ELF-1 (cell line): ENCODE measurements at regions not wholly inside any gene's neighbourhood (a gene's known extent, or its start where the extent isn't known, plus 50 kb on each side); places are given as distances from the start of the nearest gene placed in this dataset.

Source experiments
- DNase-seq: peaks from one replicate; pipeline ENCODE4 v3.0.0-alpha.2; 2016; ENCODE audit warnings: low read depth, low spot score

DNA sequence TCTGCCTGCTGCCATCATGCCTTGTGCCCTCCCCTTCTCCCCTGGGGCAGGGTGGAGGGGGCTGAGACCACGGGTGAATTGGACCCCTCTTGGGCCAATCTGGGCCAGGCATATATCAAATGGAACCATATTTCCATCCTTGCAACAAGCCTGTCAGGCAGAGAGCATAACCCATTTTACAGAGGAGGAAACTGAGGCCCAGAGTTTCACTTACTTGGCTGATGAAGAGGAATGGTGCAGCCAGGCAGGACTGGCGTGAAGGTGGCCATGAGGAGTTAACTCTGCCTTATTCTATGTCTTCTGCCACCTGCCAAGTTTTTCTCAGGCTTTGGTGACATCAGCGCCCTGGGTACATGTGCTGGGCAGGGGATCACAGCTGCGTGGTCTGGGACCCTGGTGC is 155.5 kb upstream of the PCBD1 start:
- DNase-seq = no peak

DNA sequence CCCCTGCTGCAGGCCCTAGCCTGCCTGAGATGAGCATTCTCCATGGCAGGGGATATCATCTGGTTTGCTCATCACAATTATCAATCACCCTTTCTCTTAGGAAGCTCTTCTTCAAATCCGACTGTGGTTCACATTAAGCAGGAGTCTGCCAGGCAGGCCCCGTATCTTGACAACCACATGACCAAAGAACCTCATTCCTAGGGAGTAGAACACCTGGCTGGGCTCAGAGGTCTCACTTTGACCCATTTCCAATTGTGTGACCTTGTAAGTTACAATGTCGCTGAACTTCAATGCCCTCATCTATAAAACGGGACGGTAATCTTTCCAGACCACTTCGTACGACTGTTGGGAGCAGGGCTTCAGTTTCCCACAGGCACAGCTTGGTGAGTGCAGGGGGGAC is 156.4 kb upstream of the PCBD1 start:
- no peak for DNase-seq

DNA sequence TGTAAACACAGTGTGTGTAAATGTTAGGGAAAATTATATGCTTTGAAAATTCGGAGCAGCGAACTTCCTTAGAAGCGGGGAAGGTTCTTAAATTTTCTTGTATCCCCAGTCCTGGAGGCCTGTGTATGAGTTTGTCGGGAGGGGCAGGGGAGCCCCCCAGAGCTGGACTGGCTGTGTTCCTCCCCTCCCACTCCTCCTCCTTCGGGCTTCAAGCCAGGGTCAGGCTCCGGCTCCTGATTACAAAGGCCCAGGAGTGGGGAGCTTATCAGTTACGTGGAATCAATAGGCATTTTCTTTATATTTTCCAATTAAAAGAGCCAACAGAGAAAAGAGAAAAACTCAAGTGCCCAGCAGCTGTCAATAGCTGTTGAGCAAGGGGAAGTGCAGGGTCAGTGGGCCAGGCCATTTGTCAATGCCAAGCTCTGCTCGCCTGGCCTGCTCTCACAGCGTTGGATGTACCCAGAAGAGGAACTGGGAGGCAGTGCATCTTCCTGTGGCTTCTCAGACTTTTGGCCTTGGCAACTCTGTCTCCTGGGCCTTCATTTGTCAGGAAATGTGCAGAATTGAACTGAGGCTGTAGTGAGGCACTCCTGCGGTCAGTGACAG is 156.9 kb upstream of the PCBD1 start:
- DNase-seq = no peak

DNA sequence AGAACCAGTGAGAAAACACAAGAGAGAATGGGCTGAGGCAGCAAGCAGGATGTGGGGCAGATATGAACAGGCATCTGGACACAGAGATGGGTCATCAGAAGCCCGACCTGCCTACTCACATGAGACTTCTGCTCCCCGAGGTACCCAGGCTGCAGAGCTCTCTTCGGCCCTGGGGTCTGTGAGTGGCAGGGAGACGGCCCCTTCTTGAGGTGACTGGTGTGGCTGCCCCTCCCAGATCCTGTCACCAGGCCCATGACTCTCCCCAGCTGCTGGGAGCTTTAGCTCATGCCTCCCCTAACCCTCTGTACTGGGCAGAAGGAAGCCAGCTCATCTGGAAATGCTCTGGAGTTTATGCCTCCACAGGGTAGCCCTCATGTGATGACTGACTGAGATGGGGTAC is 157.6 kb upstream of the PCBD1 start:
- no peak for DNase-seq

DNA sequence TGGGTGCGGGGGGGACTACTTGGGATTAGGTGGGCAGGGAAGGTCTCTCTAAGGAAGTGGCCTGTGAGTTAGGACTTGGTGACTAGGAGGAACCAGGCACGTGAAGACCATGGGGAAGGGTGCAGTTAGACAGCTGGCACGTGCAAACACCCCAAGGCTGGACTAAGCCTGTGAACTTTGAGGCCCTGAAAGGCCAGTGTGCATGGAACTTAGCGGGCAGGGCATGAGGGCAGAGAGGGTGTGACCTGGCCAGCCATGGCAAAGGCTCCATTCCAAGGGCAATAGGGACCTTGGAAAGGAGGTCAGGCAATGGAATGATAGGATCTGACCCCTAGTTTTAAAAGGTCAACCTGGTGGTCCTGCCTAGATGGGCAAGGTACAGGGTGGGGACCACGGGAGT is 158.4 kb upstream of the PCBD1 start:
- no peak for DNase-seq

DNA sequence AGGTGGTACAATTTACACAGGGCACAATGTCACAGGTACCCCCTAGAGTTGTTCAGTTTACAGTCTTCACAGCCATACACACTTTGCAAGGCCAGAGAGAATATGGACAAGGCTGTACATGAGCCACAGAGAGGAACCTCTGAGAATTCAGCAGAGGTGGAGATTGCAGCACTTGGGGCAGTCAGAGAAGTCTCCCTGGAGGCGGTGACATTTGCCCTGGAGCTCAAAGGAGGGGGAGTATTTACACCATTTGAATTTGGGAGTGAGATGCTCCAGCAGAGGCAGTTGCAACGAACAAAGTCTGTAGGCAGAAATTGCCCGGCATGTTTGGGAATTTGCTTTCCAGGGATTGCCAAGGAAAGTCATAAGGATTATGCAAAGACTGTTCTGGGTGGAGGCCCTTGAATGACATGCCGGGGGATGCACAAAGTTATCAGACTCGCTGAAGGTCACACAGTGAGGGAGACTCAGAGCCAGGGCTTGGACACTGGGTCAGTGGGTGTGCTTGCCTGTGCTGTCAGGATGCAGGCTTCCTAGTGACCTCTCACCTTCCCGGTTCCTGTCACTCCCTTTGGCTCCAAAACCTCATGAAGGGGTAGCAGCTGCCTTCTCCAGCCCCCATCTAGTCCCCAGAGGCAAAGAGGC is 160.7 kb upstream of the PCBD1 start:
- no peak for DNase-seq

DNA sequence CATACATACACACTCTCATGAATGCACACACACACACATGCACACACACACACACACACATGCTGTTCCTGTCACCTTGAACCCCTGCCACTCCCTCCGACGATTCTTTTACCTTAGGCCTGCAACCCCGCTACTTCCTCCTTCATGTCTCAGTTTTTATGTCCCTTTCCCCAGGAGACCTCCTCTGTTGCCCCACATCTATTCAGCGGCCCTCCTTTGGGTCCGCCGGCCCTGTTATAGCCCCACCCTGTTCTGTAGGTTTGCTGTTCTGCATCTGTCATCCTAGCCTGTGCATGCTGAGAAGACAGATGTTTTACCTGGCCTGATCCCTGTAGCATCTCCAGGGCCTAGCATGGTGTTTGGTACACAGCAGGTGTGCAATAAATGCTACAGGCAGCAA is 161.6 kb upstream of the PCBD1 start:
- DNase-seq = no peak

DNA sequence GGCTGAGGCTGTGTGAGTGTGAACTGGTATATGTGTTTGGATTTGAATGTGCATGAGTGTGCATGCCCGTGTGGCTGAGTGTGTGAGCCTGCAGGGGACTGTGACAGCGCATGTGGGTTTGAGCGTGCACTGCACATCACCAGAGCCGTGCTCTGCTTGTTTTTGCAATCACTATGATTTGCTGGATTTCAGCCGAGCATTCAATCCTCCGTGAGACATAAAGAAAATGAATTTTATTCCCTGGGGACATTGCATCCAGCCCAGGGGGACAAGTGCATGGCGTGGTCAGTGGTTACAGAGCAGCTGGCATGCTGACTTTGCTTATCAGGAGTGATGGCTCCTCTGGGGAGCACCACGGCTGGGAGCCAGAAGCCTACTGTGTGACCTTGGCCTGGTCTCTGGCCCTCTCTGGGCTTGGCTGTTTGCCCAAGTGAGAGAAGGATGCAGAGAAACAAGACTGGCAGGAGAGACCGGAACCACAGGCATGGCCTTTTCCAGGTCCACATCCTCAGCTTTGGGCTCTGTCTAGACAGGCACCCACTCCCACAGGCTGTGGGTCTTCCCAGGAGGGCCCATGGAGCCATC is 160.2 kb upstream of the UNC5B start:
- no peak for DNase-seq

DNA sequence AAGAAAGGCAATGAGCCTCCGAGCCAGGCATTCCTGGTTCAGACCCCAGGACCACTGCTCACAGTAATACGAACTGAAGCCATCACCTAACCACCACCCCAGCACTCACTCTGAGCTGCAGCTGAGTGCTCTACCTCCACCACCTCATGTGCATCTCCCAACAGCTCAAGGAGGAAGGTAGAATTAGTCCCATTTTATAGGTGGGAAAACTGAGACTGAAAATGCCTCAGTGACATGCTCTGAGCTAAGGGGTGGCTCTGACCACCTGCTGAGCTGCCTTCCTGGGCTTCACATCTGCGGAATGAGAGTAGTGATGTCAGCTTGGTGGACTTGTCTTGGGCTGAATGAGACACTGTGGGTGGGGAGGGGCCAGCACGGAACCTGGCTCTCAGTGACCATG is 159.7 kb upstream of the UNC5B start:
- no peak for DNase-seq

DNA sequence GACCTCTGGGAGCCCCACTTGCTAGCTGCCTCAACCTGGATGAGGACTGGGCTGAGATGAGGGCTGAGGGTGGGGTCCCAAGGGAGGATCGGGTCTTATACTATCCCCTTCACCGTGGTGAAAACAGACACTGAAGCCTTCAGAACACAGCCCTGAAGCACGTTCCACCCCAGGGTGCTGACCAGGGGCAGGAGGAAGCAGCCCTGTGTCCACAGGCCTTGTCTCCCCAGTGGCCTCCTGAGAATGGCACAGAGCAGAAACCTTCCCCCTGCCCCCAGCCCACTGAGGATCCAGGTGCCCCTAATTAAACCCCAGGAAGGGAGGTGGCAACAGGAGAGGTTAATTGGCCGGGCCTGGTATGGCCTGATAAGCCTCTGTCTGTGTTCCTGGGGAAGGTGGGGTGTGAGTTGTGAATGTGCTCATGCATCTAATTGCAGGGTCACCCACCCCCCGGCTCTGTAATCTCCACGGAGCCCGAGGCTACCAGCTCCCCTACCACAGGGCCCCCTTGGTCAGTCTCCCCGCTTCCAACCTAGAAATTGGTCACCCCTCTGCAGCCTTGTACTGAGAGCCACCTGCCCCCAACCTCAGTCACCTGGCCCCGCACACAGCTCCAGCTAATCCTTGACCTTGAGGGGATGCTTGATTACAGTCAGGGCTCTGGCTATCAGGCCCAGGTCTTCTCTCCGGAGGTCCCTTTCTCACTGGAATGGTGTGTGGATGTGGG is 159.0 kb upstream of the UNC5B start:
- no peak for DNase-seq

DNA sequence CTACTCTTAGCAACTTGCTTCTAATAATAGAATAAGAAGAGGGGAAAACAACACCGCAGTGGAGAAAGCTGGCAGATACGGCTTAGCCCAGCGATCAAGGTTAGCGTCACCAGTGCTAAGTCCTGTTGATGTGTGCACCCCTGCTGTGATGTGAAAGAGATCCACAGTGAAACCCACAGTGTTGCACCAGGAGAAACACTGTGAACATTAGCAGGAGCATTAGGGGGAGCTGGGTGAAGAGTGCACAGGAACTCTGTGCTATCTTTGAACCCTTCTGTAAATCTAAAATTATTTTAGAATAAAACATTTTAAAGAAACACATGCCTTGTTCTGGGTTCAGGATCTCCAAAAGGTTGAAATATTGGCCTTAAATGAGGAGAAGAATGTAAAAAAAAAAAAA is 154.1 kb upstream of the UNC5B start:
- no peak for DNase-seq

DNA sequence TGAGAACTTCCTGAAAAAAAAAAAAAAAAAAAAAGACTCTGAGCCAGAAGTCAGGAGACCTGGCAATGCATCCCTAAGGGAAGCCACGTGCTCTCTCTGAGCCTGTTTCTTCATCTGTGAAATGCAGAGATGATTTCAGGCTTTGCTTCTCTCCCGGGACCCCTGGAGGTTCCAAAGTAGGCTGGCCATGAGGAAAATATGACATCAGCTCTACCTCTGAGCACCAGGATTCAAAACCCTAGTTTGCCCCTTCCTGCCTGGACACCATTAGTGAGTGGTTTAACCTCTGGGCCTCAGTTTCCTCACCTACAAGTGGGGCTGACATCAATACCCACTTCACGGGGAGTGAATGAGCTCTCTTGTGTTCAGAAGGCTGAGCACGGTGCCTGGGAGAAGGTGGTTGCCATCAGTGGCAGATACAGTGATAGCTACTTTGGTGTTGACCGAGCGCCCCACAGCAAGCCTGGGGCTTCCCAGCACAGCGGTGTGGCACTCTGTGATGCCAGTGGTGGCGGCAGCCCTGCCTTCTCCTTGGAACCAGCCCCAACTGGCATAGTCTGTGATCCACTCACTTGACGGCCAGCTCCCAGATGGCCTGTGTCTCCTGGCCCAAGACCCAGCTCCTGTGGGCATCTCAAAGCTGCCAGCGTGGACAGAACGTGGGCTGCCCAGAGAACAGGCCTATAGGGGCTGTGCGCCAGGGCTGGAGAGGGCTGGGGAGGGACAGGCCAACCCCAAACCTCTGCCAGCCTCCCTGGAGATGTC is 153.1 kb upstream of the UNC5B start:
- no peak for DNase-seq

DNA sequence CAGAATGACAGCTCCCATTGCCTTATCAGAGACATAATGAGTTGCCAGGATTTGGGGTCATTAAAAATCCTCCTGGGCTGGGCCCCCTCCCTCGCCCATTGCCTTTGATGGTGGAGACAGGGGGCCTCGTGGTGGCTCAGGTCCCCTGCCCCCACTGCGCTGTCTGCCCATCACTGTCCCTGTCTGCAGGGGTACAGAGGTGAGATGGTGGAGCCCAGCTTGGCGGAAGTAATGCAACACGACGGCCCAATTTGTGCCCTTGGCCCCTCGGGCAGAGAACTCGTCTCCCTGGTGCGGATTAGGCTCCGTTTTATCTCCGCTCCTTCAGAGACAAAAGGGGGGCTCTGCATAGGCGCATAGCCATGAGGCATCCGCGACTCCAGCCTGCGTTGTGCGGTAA is 152.4 kb upstream of the UNC5B start:
- no peak for DNase-seq

DNA sequence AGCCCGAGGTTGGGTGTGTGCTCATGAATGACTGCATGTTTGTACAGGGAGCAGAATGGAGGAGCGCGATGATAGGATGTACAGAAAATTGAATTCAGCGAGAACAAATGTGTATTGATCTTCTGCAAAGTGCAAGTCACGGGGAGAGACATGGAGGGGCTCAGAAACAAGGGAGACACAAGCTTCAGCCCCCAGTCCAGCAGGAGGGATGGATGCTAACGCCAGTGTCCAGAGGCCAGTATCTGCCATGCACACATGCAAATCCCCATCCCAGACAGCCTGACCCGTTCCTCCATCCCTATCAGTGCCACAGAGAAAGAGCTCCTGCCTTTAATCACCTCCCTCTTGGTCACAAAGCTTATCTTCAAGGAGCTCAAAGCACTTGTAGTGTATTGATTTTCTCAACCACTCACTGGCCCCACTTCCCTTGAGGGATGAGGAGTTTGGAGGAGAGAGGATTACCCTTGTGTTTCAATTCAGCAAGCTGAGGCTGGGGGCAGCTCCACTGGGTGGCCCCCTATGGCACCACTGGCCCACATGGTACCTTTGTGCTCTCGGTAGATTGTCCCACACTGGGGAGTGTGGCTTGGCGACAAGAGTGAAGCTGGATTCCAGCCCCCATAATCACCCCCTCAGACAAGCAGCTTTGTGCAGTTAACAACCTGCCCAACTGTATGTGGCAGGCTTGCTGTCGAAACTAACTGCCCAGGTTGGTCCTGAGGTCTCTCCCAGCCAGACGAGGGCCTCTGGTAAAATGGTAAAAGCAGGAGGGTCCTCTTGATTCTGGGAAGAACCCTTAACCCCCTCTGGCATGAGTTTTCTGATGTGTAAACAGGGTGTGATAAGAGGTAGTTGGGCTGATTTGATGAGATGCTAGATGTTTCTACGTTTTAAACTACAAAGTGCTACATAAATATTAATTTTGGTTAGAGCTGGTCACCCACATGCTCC is 151.6 kb upstream of the UNC5B start:
- DNase-seq = no peak

DNA sequence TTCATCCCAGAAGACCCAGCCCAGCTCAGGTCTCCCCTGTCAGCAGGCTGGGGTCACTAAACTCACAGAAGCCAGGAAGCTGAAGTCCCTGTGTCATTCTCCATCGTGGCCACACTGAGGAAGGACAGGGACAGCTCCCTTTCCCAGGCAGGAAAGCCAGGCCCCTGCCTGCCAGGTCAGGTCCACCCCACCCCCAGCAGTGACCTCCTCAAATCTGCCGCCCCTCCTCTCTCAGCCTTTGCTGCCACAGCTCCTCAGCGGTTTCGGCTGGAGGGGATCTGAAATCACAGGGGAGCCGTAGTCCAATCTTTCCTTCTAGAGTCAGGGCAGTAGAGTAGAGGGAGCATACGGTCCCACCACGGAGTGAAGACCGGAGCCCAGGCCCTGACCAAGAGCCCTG is 150.9 kb upstream of the UNC5B start:
- peak; percentile 49 for DNase-seq

DNA sequence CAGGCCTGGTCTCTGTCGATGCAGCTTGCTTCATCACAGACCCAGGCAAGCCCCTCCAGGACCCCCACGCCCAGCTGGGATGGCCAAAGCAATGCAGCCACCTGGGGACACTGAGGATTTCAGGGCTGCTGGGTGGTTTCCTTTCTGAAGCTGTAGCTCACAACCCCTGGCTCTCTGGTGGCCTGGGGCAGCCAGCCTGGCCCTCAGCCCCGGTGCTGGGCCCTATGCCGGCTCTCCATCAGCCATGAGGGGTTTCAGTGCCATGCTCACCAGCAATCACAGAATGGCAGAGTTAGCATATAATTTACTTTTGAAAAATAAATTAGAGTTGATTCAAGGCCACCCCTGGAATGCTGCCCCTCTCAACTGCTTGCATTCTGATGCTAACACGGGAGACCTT is 150.2 kb upstream of the UNC5B start:
- DNase-seq = no peak

DNA sequence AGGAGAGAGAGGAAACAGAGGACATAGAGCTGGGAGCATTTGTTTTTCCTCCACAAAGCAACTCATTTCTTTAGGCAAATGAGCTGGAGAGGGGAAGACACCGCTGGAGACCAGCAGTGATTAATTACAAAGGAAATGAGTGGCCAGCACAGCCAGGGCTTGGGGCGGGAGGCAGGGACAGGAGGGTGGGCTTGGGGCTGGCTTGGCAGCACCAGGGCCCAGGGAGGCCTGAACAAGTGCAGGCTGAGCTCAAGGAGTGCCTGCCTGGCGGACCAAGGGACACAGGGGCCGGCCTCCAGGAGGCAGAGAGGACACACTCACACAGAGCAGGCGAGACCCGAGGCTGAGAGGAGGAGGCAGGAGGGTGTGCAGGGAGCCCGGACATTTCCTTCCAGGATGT is 149.0 kb upstream of the UNC5B start:
- no peak for DNase-seq

DNA sequence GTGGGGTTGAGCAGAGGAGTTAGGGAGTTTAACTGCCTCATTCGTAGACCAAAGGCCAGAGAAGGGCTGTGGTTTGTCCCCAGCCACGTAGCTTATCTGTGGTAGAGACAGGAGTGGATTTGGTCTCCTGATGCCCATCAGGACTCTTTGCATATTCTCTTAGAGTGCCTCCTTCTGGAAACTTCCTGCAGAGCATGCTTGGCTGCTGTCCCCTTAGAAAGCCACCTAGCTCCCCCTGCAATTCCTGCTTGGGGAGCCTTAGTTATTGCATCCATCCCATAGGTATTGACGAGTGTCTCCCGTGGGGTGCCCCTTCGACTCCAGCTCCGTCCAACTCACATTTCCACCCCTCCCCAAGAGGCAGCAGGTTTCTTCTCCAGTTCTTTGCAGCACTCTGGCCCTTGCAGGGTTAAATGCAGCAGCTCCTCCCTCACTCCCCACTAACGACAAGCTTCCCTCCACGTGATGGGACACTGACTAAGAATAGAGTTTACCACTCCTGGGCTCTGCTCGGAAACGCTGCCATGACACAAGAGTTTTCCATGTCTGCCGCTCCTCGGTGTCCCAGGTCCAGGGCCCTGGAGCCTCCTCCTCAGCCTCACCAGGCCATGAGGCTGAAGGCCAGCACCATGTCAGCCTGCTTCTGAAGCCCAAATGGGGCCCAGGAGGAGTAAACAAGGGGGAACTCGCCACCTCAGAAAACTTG is 147.8 kb upstream of the UNC5B start:
- no peak for DNase-seq

DNA sequence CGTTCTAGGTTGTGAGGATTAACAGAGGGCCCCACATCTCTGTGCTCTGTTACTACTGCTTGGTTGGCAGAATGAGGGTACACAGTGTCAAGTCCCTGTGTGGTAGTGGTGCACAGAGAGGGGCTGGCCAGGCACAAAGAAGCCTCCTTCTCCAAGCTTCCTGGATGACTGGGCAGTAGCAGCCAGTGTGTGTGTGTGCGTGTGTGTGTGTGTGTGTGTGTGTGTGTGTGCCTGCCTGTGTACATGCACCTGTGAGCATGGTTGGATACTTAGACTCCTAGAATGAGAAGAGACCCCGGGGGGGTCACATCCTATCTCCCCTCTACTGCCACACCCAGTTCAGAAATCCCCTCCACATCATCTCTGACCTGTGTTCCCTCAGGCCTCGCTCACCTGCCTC is 146.7 kb upstream of the UNC5B start:
- DNase-seq = no peak

DNA sequence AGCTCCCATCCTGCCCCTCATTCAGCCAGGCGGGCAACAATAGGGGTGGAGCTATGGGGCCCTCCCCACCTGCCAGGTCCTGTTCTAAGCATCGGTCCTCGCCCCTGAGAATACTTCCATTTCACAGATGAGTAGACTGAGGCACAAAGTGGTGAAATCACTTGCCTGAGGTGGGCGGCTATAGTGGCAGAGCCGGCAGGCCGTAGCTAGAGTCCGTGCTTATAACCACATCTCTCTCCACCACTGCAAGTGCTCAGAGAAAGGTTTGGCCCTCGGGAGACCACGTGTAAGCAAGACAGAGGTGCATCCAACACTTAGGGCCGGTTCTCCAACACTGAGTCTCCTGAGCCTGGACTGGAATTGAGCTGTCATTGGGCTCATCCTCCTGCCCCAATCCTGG is 145.8 kb upstream of the UNC5B start:
- no peak for DNase-seq
